NCI-H345 treated with DMSO at 0.1 percent for 48 hours (cell line): ENCODE measurements at regions not wholly inside any gene's neighbourhood (a gene's known extent, or its start where the extent isn't known, plus 50 kb on each side); places are given as distances from the start of the nearest gene placed in this dataset.
"Not testable (repeated sequence)": the region's sequence is repeated elsewhere in the genome, so short reads cannot be mapped to it uniquely, and the experiment has no call there.

Experiments used
- DNase-seq: peaks from one replicate; lab custom pipeline; 2025; ENCODE audit not compliant: unreplicated experiment; lab: John Stamatoyannopoulos, UW

DNA sequence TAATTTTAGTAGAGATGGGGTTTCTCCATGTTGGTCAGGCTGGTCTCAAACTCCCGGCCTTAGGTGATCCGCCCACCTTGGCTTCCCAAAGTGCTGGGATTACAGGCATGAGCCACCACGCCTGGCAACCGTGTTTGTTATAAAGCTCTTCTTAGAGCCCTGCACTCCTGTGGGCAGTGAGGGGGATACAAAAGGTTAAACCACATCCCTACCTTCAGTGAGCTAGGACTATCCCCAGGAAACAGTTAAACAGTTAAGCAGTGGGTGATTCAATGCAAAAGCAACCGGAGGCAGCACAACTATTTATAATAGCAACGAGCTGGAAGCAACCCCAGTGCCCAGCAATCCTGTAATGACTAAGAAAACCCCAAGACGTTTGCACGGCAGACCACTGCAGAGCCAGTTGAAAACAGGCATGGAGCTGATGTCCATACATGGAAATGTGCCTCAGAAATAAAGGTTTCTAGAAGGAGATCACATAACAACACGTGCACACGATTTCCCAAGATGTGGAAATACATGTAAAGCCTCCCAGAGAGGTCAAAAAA is 107.2 kb upstream of the LYZL2 start:
- no peak for DNase-seq

DNA sequence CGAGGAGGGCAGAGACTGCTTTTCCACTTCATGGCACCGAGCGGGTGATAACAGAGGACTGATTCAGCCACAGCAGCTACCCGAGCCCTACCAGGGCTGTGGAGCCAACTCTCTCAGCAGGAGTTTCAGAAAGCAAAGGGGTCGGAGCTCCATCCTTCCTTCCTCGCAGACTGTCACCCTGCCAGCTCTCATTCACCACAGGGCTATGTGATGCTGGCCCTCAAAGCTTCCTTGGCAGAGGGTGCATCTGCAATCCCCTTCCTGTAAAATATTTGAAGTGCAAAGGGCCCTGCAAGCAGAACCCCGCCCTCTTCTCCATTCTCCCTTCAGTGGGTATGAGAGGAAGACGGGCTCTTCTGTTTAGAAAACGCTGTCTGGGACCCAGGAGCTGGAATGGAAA is 105.3 kb upstream of the LYZL2 start:
- DNase-seq, result no peak

DNA sequence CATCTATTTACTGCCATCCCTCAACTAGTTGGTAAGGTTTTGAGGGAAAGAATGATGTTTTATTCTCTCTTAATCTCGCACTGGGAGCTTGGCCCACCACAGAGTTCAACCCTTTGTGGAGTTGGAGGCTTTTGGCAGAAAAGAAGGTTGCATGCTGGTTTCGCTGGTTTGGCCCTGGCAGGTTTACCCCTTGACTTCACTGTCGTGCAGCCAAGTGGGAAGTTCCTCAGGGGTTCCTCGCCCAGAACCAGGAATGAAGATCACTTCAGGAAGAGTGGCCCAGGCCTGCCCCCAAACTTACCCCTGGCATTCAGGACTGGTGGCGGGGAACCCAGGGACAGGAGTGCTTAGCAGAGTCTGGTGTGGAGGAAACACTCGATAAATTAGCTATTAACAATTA is 103.1 kb upstream of the LYZL2 start:
- DNase-seq, result no peak

DNA sequence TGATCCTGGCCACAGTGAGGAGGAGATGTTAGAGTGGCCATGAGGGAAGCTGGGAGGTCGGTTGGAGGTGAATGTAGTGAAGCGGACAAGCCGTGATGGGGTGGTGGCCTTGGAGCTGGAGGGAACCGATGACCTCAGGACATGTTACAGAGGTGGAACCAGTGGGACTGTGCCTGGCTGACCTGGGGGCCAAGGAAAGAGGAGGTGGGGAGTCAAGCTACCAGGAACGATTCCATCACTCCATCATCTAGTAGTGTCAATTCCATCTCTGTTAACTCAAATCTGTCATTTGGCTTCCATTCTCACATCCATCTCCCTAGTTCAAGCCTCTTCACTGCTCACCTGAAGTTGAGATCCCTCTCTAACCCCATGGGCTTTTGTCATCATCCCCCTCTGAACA is 102.4 kb upstream of the LYZL2 start:
- DNase-seq, result no peak

- no peak for DNase-seq
Observed at GRCh38 chr10:30730306-30730705, 100.8 kb upstream of the LYZL2 start.

GRCh38 chr10:30728766-30729165 is 99.2 kb upstream of the LYZL2 start:
- no peak for DNase-seq

DNA sequence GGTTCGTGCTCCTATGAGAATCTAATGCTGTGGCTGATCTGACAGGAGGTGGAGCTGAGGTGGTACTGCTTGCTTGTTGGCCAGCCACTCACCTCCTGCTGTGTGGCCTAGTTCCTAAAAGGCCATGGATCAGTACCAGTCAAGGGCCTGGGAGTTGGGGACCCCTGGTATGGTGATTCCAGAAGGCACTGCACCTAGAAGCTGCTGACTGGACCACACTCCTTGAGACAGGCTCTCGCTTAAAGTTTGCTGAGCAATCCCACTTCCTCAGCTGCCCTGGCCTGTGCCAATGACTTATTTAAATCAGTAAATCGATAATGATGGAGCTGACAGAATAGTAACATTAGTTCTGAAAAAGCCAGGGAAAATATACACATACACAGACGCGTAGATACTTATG is 98.6 kb upstream of the LYZL2 start:
- DNase-seq, result no peak

- no peak for DNase-seq
Observed at GRCh38 chr10:30727524-30727923, 98.0 kb upstream of the LYZL2 start.

DNA sequence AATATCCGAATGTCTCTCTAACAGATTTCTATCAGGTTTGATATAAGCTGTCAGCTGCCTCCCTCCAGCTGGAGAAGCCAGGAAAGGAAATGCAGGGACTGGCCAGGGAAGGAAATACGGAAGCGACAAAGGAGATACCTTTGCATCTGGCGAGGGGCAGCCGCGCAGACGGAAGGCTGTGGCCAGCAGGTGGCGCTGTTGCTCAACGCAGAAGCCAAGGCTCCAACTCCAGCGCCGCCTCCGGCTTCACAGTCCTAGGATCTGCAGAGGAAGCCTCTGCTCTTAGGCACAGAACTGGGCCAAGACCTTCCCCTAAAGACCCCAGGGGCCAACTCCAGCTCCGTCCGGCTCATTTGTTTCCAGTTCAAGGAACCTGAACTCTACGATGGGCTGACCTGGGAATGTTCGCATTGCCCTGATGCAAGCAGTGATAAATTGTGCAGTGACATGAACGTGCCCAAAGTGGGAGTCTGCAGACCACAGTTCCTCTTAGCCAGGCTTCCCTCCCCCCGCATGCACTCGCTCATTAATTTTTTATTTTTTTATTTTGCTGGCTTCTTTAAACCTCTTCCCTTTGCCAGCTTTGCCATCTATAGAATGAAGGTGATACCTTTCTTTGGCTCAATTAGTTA is 97.3 kb upstream of the LYZL2 start:
- peak; percentile 5 for DNase-seq

GRCh38 chr10:30725661-30726060 is 96.1 kb upstream of the LYZL2 start:
- DNase-seq, result no peak

DNA sequence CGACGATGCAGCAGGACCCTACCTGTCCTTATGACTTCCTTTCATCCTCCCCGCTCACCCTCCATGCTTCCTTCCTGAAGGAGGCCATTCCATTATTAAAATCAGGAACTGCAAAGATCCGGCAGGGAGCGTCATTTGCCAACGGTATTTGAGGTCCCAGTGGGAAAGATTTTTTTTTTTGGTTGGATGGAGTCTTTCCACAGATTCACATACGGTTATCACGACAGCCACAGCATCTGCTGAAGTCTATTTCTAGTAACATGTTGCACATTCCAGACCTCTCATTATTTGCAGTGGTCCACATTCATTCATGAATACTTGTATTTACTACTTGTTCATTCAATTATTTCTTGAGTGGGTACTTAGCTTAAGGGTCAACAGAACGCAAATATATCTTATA is 94.7 kb upstream of the LYZL2 start:
- DNase-seq, result no peak

- DNase-seq, result no peak
Observed at GRCh38 chr10:30722956-30723620, 93.5 kb upstream of the LYZL2 start.

DNA sequence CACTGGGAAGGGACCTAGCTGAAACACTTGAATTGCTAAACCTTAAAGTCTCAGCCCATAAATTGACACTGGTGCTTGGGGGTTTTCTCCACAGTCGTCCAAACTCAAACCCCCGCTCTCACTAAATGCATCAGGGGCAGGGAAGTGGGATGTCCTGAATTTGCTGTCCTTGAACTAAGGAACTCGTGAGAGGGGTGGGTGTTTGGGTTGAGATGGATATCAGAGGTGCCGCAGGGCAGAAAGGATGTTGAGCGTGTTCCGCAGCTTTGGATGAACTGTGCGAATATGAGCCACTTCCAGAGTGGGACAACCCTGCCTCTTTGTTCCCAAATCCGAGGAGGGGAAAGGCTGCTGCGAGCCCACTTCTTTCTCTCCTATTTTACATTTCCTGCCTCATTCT is 90.3 kb upstream of the LYZL2 start:
- DNase-seq, result no peak

GRCh38 chr10:30709700-30710358 is 80.3 kb upstream of the LYZL2 start:
- DNase-seq, result no peak

GRCh38 chr10:30709229-30709628 is 79.7 kb upstream of the LYZL2 start:
- no peak for DNase-seq

DNA sequence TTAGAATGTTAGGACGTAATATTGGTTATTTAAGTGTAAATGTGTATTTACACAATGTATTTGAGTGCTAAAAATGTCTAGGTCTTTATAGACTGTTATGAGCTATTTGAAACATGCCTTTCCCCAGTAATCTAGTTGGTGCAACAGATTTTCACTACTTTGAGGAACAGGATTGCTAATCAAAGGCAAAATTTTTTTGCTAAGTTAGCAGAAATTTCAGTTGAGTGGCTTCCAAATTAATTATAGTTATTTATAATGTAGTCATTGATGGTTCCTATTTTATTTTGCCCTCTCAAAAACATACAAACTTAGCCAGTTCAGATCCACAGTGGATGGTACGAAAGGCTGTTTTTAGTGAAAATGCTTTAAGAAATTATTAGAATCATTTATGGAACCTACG is 78.7 kb upstream of the LYZL2 start:
- no peak for DNase-seq

DNA sequence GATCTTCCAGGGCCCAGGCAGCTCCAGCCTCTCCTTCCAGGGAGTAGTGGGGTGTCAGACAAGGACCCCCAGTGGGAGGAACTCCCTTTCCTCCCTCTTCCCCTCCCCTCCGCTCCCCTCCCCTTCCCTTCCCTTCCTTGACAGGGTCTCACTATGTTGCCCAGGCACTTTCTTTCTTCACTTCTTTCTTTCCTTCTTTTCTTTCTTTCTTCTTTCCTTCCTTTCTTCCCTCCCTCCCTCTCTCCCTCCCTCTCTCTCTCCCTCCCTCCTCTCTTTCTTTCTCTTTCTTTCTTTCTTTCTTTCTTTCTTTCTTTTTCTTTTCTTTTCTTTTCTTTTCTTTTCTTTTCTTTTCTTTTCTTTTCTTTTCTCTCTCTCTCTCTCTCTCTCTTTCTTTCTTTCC is 76.6 kb upstream of the LYZL2 start:
- not testable (repeated sequence) for DNase-seq

DNA sequence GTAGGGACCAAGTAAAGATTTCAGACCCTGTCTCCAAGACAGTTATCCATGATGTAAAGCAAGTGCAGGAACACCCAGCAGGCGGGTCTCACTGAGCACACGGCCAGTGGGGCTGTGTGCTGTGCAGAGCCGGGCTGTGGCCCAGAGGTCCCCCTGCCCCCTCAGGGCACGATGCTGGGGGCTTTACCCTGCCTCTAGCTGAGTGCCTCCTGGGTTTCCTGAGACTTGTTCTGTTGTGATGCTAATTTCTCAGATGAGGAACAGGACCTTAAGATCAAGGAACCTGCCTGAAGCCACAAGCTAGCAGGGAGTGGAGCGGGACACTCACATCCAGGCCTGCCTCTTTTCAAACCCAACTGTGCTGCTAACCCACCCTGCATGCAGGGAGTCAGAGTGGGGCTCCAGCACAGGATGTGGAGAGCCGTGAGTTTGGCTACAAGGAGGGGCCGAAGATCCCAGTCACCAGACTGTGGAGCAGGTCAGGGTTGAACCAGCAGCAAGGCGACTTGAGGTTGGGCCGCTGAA is 76.1 kb upstream of the LYZL2 start:
- no peak for DNase-seq

DNA sequence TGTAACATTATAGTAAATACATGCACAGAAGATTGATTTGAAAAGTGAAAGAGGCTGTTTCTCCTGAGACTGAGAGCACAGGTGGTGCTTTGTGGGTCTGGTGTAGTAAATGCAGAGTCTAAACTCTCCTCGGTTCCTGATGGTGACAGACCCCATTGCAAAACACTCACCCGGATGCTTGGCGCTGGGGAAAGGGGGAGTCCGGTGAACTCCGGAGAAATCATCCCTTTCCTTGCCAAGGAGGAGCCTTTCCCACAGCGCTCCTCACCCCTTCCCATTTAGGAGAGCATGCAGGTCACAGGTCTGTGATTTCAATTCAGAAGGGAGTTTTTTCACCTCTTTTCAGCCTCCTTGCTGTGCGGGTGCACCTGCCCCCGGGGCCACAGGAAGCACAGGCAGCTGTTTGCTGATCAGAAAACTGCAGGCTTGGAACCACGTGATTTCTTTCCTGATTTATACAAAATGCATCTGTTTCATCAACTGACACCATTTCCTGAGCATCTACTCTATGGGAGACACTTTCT is 75.6 kb upstream of the LYZL2 start:
- DNase-seq, result peak; percentile 4

DNA sequence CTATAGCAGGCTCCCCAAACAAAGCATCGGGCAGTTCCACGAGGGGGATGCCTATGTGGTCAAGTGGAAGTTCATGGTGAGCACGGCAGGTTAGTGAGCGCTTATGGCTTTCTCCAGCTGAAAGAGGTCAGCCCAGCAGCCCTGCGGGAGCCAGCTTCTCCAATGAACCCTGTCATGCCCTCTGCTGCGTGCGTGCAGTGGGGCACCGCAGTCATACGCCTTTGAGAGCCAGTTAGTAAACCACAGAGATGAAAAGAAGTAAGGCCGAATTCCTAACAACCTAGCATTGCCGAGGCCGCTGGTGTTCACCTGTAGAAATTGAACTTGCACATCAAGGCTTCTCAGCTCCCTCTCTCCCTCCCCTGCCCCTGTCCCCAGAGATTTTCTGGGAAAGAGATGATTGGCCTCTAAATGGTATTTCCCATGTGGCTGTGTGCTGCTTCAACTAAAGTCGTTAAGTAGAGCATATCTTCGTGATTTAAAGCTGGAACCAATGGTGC is 75.1 kb upstream of the LYZL2 start:
- DNase-seq, result not testable (repeated sequence)

DNA sequence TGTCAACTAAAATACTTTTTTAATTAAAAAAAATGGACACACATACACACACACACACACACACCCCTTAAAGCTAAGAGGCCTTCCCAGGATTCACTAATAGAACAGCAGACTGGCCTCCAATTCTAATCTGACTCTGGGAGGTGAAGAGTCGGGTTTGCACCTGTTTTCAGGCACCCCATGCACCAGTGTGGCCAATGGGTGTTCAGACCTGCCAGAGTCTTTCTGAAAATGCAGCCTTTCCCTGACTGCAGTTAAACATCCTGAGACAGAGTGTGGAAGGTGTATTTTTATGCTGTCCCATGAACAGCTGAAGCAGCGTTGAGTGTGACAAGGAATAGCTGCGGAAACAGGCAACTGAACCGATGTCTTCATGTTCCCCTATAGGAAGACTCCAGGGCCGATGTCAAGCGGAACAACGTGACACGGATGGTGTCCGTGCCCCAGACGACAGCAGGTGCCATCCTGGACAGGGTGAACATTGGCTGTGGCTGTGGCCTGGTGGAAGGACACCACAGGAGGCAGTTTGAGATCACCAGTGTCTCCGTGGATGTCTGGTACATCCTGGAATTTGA is 74.6 kb upstream of the LYZL2 start:
- DNase-seq, result no peak
